ENCODE measurements at regions not wholly inside any gene's neighbourhood (a gene's known extent, or its start where the extent isn't known, plus 50 kb on each side); places are given as distances from the start of the nearest gene placed in this dataset.

- in situ Hi-C loops (cut with HindIII; ENCODE audit: low pct_unique_long_range_greater_than_20kb, low sequenced_read_pairs) = no loop called here
- DNase-seq (ENCODE audit: low read depth, low spot score) = no peak
Observed at GRCh38 chr7:18189500-18190126, 162.0 kb upstream of the PRPS1L1 start.

- in situ Hi-C loops (cut with HindIII; ENCODE audit: low pct_unique_long_range_greater_than_20kb, low sequenced_read_pairs) = no loop called here
- DNase-seq (ENCODE audit: low read depth, low spot score) = peak; percentile 21
Observed at GRCh38 chr7:18191341-18191740, 163.7 kb upstream of the PRPS1L1 start.

GRCh38 chr7:18191862-18192625 lies 164.4 kb upstream of the PRPS1L1 start:
- in situ Hi-C loops (cut with HindIII; ENCODE audit: low pct_unique_long_range_greater_than_20kb, low sequenced_read_pairs) = no loop called here
- no peak for DNase-seq (ENCODE audit: low read depth, low spot score)

GRCh38 chr7:18194616-18195015 lies 167.0 kb upstream of the PRPS1L1 start:
- DNase-seq (ENCODE audit: low read depth, low spot score) = no peak
- in situ Hi-C loops (cut with HindIII; ENCODE audit: low pct_unique_long_range_greater_than_20kb, low sequenced_read_pairs) = no loop called here

GRCh38 chr7:18196638-18197037 lies 169.0 kb upstream of the PRPS1L1 start:
- in situ Hi-C loops (cut with HindIII; ENCODE audit: low pct_unique_long_range_greater_than_20kb, low sequenced_read_pairs) = no loop called here
- DNase-seq (ENCODE audit: low read depth, low spot score) = no peak

- DNase-seq (ENCODE audit: low read depth, low spot score) = no peak
- in situ Hi-C loops (cut with HindIII; ENCODE audit: low pct_unique_long_range_greater_than_20kb, low sequenced_read_pairs) = no loop called here
Observed at GRCh38 chr7:18198868-18199267, 171.2 kb upstream of the PRPS1L1 start.

GRCh38 chr7:18200266-18200665 lies 172.6 kb upstream of the PRPS1L1 start:
- no peak for DNase-seq (ENCODE audit: low read depth, low spot score)
- in situ Hi-C loops (cut with HindIII; ENCODE audit: low pct_unique_long_range_greater_than_20kb, low sequenced_read_pairs) = no loop called here

- in situ Hi-C loops (cut with HindIII; ENCODE audit: low pct_unique_long_range_greater_than_20kb, low sequenced_read_pairs) = no loop called here
- no peak for DNase-seq (ENCODE audit: low read depth, low spot score)
Observed at GRCh38 chr7:18200855-18201254, 173.2 kb upstream of the PRPS1L1 start.

GRCh38 chr7:18201350-18201749 lies 173.7 kb upstream of the PRPS1L1 start:
- in situ Hi-C loops (cut with HindIII; ENCODE audit: low pct_unique_long_range_greater_than_20kb, low sequenced_read_pairs) = no loop called here
- no peak for DNase-seq (ENCODE audit: low read depth, low spot score)

- no peak for DNase-seq (ENCODE audit: low read depth, low spot score)
- in situ Hi-C loops (cut with HindIII; ENCODE audit: low pct_unique_long_range_greater_than_20kb, low sequenced_read_pairs) = no loop called here
Observed at GRCh38 chr7:18202315-18203045, 174.8 kb upstream of the PRPS1L1 start.

- in situ Hi-C loops (cut with HindIII; ENCODE audit: low pct_unique_long_range_greater_than_20kb, low sequenced_read_pairs) = no loop called here
- peak; percentile 76 for DNase-seq (ENCODE audit: low read depth, low spot score)
Observed at GRCh38 chr7:18206331-18206730, 178.7 kb upstream of the PRPS1L1 start.

- DNase-seq (ENCODE audit: low read depth, low spot score) = no peak
- in situ Hi-C loops (cut with HindIII; ENCODE audit: low pct_unique_long_range_greater_than_20kb, low sequenced_read_pairs) = no loop called here
Observed at GRCh38 chr7:18208921-18209320, 181.3 kb upstream of the PRPS1L1 start.

- no peak for DNase-seq (ENCODE audit: low read depth, low spot score)
- in situ Hi-C loops (cut with HindIII; ENCODE audit: low pct_unique_long_range_greater_than_20kb, low sequenced_read_pairs) = no loop called here
Observed at GRCh38 chr7:18210377-18210776, 182.7 kb upstream of the PRPS1L1 start.

GRCh38 chr7:18210788-18211187 lies 183.1 kb upstream of the PRPS1L1 start:
- in situ Hi-C loops (cut with HindIII; ENCODE audit: low pct_unique_long_range_greater_than_20kb, low sequenced_read_pairs) = no loop called here
- no peak for DNase-seq (ENCODE audit: low read depth, low spot score)

GRCh38 chr7:18212308-18212707 lies 184.7 kb upstream of the PRPS1L1 start:
- in situ Hi-C loops (cut with HindIII; ENCODE audit: low pct_unique_long_range_greater_than_20kb, low sequenced_read_pairs) = no loop called here
- no peak for DNase-seq (ENCODE audit: low read depth, low spot score)

GRCh38 chr7:18212758-18213157 lies 185.1 kb upstream of the PRPS1L1 start:
- in situ Hi-C loops (cut with HindIII; ENCODE audit: low pct_unique_long_range_greater_than_20kb, low sequenced_read_pairs) = no loop called here
- DNase-seq (ENCODE audit: low read depth, low spot score) = no peak

GRCh38 chr7:18213652-18214051 lies 186.0 kb upstream of the PRPS1L1 start:
- no peak for DNase-seq (ENCODE audit: low read depth, low spot score)
- in situ Hi-C loops (cut with HindIII; ENCODE audit: low pct_unique_long_range_greater_than_20kb, low sequenced_read_pairs) = no loop called here

GRCh38 chr7:18216270-18216669 lies 188.6 kb upstream of the PRPS1L1 start:
- in situ Hi-C loops (cut with HindIII; ENCODE audit: low pct_unique_long_range_greater_than_20kb, low sequenced_read_pairs) = no loop called here

More at GRCh38 chr7:18216270-18216669, 188.6 kb upstream of the PRPS1L1 start:
- no peak for DNase-seq (ENCODE audit: low read depth, low spot score)
